ENCODE measurements at regions not wholly inside any gene's neighbourhood (a gene's known extent, or its start where the extent isn't known, plus 50 kb on each side); places are given as distances from the start of the nearest gene placed in this dataset.

- TF ChIP-seq CTCF (conservative IDR thresholded peaks at IDR 0.05; ENCODE audit: low read depth, low read length) (no peak), EZH2 (IDR thresholded peaks at IDR 0.05; ENCODE audit: borderline replicate concordance, low read depth, low read length, poor library complexity, severe bottlenecking) (no peak)
These were observed 67.6 kb upstream of the PDE4B start for GRCh38 chr1:65725064-65725463.

Measured in A673 (cell line).